Ascending aorta (tissue), 2 donors: ENCODE measurements at regions not wholly inside any gene's neighbourhood (a gene's known extent, or its start where the extent isn't known, plus 50 kb on each side); places are given as distances from the start of the nearest gene placed in this dataset.

Experiments
- DNase-seq, 2 donors: peaks; one replicate each; pipeline ENCODE4 v3.0.0-alpha.2; 2019; ENCODE audit warnings: low spot score in 2 of 2
- H3K27ac ChIP-seq, 2 donors: fragments of 200-600 bp; sonication (generic); one replicate each; pipeline ENCODE4 v1.5.1; 2016 to 2017; ENCODE audit warnings: mild to moderate bottlenecking in 1 of 2
- H3K27me3 ChIP-seq: fragments of 200-600 bp; sonication (generic); one replicate; pipeline ENCODE4 v1.5.1; 2017
- H3K36me3 ChIP-seq, 2 donors: fragments of 200-600 bp; sonication (generic); one replicate each; pipeline ENCODE4 v1.5.1; 2016
- H3K4me1 ChIP-seq, 2 donors: fragments of 200-600 bp; sonication (generic); one replicate each; pipeline ENCODE4 v1.5.1; 2016 to 2017; ENCODE audit warnings: mild to moderate bottlenecking in 1 of 2
- H3K4me3 ChIP-seq, 2 donors: fragments of 200-600 bp; sonication (generic); one replicate each; pipeline ENCODE4 v1.5.1; 2016 to 2017; ENCODE audit warnings: mild to moderate bottlenecking in 1 of 2
- H3K9me3 ChIP-seq, 2 donors: fragments of 200-600 bp; sonication (generic); one replicate each; pipeline ENCODE4 v1.5.1; 2016
- CTCF ChIP-seq, 3 experiments: fragments of 200-600 bp in 2 of 3; fragments of 450-650 bp in 1 of 3; sonication (generic) in 2 of 3; IDR thresholded peaks; one replicate each; pipeline ENCODE4 v1.5.1; 2016 to 2019; ENCODE audit warnings: antibody characterized with exemption in 3 of 3, mild to moderate bottlenecking in 1 of 3, moderate library complexity in 1 of 3
- intact Hi-C: fragments of 100-400 bp; cut with DNase I; formaldehyde crosslinking; loops from one replicate; pipeline ENCODE4 v1.15.1; 2023

- no peak overlapping the region for H3K4me3 ChIP-seq
- no peaks in the 10 kb centered on the region for H3K4me1 ChIP-seq
- no peaks in the 10 kb centered on the region for H3K36me3 ChIP-seq
- H3K27ac ChIP-seq = no peak overlapping the region
- H3K27me3 ChIP-seq = no peaks in the 10 kb centered on the region
- no peak for DNase-seq
- TF ChIP-seq CTCF (IDR thresholded peaks at IDR 0.05) = no peak
- intact Hi-C loops = no loop called here
- no peaks in the 10 kb centered on the region for H3K9me3 ChIP-seq
Measured at GRCh38 chr2:37544591-37545031, 126.8 kb downstream of the CDC42EP3 start.

- no peaks in the 10 kb centered on the region for H3K4me1 ChIP-seq
- no peak for DNase-seq
- no peak overlapping the region for H3K27ac ChIP-seq
- no peak for TF ChIP-seq CTCF (IDR thresholded peaks at IDR 0.05)
- H3K4me3 ChIP-seq = no peak overlapping the region
- H3K36me3 ChIP-seq = no peaks in the 10 kb centered on the region
- no peaks in the 10 kb centered on the region for H3K27me3 ChIP-seq
- no peaks in the 10 kb centered on the region for H3K9me3 ChIP-seq
- intact Hi-C loops = no loop called here
Measured at GRCh38 chr2:37549598-37549997, 121.8 kb downstream of the CDC42EP3 start.

GRCh38 chr2:37550190-37550589 lies 121.3 kb downstream of the CDC42EP3 start:
- no peak for DNase-seq
- intact Hi-C loops = no loop called here
- Histone ChIP-seq H3K9me3 (no peaks in the 10 kb centered on the region), H3K36me3 (no peaks in the 10 kb centered on the region), H3K4me1 (no peaks in the 10 kb centered on the region), H3K4me3 (no peak overlapping the region), H3K27me3 (no peaks in the 10 kb centered on the region), H3K27ac (no peak overlapping the region)
- no peak for TF ChIP-seq CTCF (IDR thresholded peaks at IDR 0.05)

DNA sequence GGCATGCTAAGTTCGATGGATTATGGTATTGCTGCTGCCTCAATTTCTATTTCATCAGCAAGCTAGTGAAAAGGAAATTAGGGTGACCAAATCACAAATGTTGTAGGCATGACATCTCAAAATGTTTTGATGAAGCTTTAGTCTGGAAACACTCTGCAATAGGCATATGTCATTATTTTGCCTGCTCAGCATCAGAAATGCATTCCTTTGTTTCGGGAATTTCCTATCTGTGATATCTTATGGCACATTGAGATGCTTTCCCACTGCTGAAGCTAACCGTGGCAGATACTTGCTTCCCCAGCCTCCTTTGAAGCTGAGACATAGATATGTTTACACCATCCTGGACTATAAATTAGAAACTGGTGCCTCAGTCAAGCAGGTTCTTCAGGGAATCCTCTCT lies 119.7 kb downstream of the CDC42EP3 start:
- TF ChIP-seq CTCF (IDR thresholded peaks at IDR 0.05) = no peak
- Histone ChIP-seq H3K4me1 (no peaks in the 10 kb centered on the region), H3K27ac (no peak overlapping the region), H3K9me3 (no peaks in the 10 kb centered on the region), H3K27me3 (no peaks in the 10 kb centered on the region), H3K36me3 (no peaks in the 10 kb centered on the region), H3K4me3 (no peak overlapping the region)
- no peak for DNase-seq
- intact Hi-C loops = no loop called here

DNA sequence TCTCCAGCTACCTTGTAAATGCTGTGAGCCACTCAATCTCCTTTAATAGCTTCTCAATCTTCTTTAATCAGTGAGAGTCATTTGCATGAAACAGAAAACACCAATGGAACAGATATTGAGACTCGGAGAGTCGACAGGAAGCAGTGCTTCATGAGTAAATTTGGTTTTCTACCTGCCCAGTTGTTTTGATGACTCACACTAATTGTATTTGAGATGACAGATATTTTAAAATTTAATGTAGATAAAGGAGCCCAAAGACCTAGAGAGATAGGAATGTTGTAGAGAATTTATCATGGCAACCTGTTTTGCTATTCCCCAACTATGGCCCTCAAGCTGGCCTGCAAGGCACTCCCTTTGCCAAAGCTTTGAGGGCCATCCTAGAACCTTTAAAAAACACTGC lies 119.1 kb downstream of the CDC42EP3 start:
- H3K4me3 ChIP-seq = no peak overlapping the region
- intact Hi-C loops = no loop called here
- no peaks in the 10 kb centered on the region for H3K36me3 ChIP-seq
- H3K27me3 ChIP-seq = no peaks in the 10 kb centered on the region
- no peaks in the 10 kb centered on the region for H3K9me3 ChIP-seq
- H3K4me1 ChIP-seq = no peaks in the 10 kb centered on the region
- no peak for TF ChIP-seq CTCF (IDR thresholded peaks at IDR 0.05)
- no peak overlapping the region for H3K27ac ChIP-seq
- DNase-seq = no peak
